Activated T-cell treated with anti-CD3 and anti-CD28 coated beads, Interleukin-2, amount 50 U/mL, for 72 hours (primary cell): ENCODE measurements at regions not wholly inside any gene's neighbourhood (a gene's known extent, or its start where the extent isn't known, plus 50 kb on each side); places are given as distances from the start of the nearest gene placed in this dataset.

Experiments
- ATAC-seq, 2 donors: fragments of 150-1000 bp; cut with Tn5 transposase; replicated peaks in 1 of 2; 2 replicates each; pipeline ENCODE4 v1.10.0; 2021; ENCODE audit warnings: moderate library complexity in 2 of 2, mild to moderate bottlenecking in 1 of 2
- DNase-seq, 2 donors: peaks; one replicate each; pipeline ENCODE4 v3.0.0; 2021 to 2022; ENCODE audit warnings: mixed read lengths in 1 of 2
- H3K27ac Mint-ChIP-seq: one replicate; pipeline ENCODE4 v1.8.0; 2022; ENCODE audit warnings: mild to moderate bottlenecking, moderate library complexity, mixed read lengths
- H3K27me3 Mint-ChIP-seq: one replicate; pipeline ENCODE4 v1.8.0; 2022; ENCODE audit warnings: low read depth, mixed read lengths
- H3K36me3 Mint-ChIP-seq, 2 donors: one replicate each; pipeline ENCODE4 v1.8.0; 2022; ENCODE audit warnings: mixed read lengths in 2 of 2, mild to moderate bottlenecking in 1 of 2; ENCODE audit not compliant: insufficient read depth in 2 of 2
- H3K4me1 Mint-ChIP-seq: one replicate; pipeline ENCODE4 v1.8.0; 2022; ENCODE audit warnings: low read depth, mixed read lengths
- H3K4me3 Mint-ChIP-seq, 2 donors: one replicate each; pipeline ENCODE4 v1.8.0; 2022; ENCODE audit warnings: mild to moderate bottlenecking in 2 of 2, mixed read lengths in 2 of 2, moderate library complexity in 2 of 2
- H3K9me3 Mint-ChIP-seq, 2 donors: one replicate each; pipeline ENCODE4 v1.8.0; 2022; ENCODE audit warnings: mixed read lengths in 2 of 2

DNA sequence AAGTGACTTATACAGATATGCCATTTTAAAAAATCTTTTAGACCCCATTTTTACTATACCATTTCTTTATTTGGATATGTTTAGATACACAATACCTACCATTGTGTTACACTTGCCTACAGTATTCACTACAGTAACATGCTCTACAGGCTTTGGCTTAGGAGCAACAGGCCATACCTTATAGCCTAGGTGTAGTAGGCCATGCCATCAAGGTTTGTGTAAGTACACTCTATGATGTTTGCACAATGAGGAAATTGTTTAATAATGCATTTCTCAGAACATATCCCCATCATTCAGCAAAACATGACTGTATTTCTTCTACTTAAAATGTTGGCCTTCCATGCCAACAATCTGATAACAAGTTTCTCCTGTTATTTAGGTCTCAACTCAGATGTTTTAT, 1559.5 kb upstream of the TENM4 start:
- Mint-ChIP-seq H3K27me3 (no peaks in the 10 kb centered on the region), H3K4me3 (no peak overlapping the region), H3K4me1 (no peaks in the 10 kb centered on the region), H3K36me3 (peaks cover 0 to 3% of the 10 kb centered on the region in 2 donors), H3K9me3 (peaks cover 4 to 13% of the 10 kb centered on the region in 2 donors), H3K27ac (no peak overlapping the region)
- DNase-seq: no peak
- ATAC-seq: no peak

DNA sequence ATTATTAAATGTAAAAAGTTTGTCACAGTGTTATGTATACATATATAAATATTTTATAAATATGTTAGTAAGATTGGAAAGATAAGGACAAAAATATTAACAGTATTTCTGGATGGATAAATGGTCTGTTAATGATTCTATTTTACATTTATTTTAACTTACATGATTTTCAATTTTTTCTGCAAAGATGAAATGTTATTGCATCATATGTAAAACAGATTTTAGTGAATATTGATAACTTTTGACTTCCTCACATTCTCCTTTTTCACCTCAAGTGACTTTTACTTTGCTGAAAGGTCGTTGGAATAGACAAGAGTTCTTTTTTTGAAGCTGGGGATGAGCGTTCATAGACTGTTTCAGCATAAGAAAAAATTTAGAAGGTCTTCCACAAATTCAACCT, 1554.7 kb upstream of the TENM4 start:
- DNase-seq: no peak
- Mint-ChIP-seq H3K27ac (no peak overlapping the region), H3K4me3 (no peak overlapping the region), H3K36me3 (peaks cover 0 to 3% of the 10 kb centered on the region in 2 donors), H3K9me3 (peaks cover 2 to 16% of the 10 kb centered on the region in 2 donors), H3K27me3 (no peaks in the 10 kb centered on the region), H3K4me1 (no peaks in the 10 kb centered on the region)
- no peak for ATAC-seq

DNA sequence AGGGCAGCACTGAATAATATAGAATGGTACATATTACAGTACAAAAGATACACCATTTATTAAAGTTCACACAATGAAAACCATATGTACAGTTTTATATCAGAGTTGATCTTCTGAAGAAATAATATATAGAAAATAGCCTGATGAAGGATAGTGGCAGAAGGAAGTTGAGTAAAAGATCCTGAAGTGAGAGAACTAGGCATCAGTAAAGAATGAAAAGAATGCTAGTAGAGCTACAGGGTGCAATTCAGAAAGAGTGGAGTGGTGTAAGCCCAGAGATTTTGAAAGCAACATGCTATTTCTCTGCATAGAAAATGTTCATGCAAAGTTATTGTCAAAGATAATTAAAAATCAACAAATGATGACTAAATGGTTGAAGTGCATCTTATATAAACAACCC, 1552.7 kb upstream of the TENM4 start:
- no peak for ATAC-seq
- no peak overlapping the region for H3K4me3 Mint-ChIP-seq

DNA sequence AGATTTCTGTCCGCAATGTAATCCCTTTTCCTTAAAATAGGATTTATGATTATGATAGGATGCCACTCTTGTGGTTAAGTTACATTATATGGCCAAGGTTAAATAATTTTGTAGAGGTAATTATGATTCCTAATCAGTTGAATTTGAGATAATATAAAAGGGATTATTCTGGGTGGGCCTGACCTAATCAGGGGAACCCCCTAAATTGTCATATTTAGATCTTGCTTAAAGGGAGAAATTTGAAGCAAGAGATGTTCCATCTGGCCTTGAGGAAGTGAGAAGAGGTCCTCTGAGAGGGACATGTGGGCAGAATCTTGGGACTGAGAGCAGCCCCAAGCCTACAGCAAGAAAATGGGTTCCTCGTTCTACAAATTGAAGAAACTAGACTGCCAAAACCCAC, 1550.1 kb upstream of the TENM4 start:
- peaks cover 6 to 19% of the 10 kb centered on the region in 2 donors for H3K9me3 Mint-ChIP-seq
- no peaks in the 10 kb centered on the region for H3K4me1 Mint-ChIP-seq
- H3K27me3 Mint-ChIP-seq: no peaks in the 10 kb centered on the region
- DNase-seq (no peak), ATAC-seq (no peak)
- H3K4me3 Mint-ChIP-seq: no peak overlapping the region
- no peaks in the 10 kb centered on the region for H3K36me3 Mint-ChIP-seq
- no peak overlapping the region for H3K27ac Mint-ChIP-seq

More for the DNA sequence above, 1552.7 kb upstream of the TENM4 start:
- Mint-ChIP-seq H3K27me3 (no peaks in the 10 kb centered on the region), H3K36me3 (no peaks in the 10 kb centered on the region), H3K9me3 (peaks cover 6 to 22% of the 10 kb centered on the region in 2 donors), H3K4me1 (no peaks in the 10 kb centered on the region), H3K27ac (no peak overlapping the region)
- DNase-seq: no peak

DNA sequence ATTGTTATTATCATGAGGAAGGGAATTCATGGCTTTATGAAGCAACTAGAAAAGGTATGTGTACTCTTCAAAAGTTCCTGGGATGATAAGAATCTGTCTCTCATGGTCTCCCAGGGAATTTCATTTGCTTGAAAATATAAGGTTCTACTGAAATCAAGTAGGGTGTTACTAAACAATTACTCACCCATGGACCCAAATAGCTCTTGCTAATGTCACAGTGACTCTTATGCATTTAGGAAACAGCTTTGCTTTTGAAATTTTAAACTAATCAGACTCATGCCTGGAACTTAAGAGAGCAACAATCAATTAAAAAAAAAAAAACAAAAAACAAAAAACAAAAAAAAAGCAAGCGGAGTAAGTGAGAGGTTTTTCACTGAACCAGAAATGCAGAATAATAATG, 1546.3 kb upstream of the TENM4 start:
- ATAC-seq (no peak), DNase-seq (no peak)
- Mint-ChIP-seq H3K4me1 (no peaks in the 10 kb centered on the region), H3K27ac (no peak overlapping the region), H3K27me3 (no peaks in the 10 kb centered on the region), H3K9me3 (peaks cover 11 to 19% of the 10 kb centered on the region in 2 donors), H3K4me3 (no peak overlapping the region), H3K36me3 (no peaks in the 10 kb centered on the region)

DNA sequence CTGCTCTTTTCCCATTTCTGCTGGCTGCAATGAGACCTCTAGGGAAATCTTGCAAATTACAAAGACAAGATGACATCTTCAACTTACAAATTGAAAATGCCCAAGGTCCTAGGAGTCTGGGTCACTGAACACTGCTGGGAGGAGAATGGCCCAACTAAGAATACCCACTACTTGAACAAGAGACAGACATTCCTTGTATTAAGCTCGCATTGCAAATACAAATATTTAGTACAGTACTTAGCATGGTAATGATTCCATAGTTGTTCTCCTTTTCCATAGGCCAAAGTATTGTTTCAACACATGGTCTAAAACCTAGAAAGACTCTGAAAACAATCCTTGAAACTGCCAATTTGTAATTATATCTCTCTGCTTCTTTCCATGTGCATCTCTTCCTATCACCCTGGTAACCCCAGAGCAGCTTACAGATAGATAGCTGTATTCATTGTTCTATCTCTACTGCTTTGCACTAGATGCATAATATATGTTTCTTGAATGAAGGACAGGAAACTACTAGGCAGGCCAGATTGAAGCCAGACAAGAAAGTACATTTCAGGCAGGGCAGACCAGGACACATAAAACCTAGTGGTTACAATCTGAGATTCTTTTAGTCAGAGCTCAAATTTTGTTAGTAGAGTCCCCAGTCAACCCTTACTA, 1545.7 kb upstream of the TENM4 start:
- Mint-ChIP-seq H3K27ac (no peak overlapping the region), H3K4me1 (no peaks in the 10 kb centered on the region), H3K4me3 (no peak overlapping the region), H3K36me3 (no peaks in the 10 kb centered on the region), H3K9me3 (peaks cover 11 to 19% of the 10 kb centered on the region in 2 donors), H3K27me3 (no peaks in the 10 kb centered on the region)
- ATAC-seq: no peak
- DNase-seq: no peak

DNA sequence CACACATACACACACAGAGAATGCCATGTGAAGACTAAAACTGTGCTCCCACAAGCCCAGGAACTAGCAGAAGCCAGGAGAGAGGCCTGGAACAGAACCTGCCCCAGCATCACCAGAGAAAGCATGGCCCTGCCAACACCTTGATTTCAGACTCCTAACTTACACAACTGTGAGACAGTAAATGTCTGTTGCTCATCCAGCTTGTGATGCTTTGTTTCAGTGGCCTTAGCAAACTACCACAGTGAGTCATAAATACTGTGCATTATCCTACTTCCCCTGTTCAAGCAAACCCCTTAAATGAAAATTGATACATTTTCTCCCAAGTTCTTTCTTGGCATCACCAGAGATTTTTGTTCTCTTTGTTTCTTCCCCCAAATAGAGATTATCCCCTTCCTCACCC, 1539.4 kb upstream of the TENM4 start:
- Mint-ChIP-seq H3K9me3 (peaks cover 5 to 11% of the 10 kb centered on the region in 2 donors), H3K4me1 (no peaks in the 10 kb centered on the region), H3K36me3 (no peaks in the 10 kb centered on the region), H3K27me3 (no peaks in the 10 kb centered on the region), H3K27ac (no peak overlapping the region), H3K4me3 (no peak overlapping the region)
- no peak for DNase-seq
- ATAC-seq: no peak

DNA sequence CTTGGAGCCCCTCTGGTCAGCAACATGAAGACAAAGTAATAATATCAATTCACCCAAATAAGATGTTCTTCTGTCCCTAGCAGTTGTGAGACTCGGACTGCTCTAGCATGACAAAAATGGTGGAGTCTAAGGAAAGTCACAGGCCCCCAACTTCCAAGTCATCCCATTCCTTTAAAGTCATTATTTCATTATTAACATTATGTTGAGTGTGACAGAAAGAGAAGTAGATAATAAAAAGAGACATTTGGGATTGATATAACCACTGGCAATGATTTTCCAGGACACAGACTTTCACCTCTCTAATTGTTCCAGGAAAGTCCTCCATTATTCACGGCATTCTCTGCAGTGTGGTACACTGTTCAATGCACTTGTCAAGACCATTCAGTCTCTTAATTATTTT, 1533.0 kb upstream of the TENM4 start:
- Mint-ChIP-seq H3K27ac (no peak overlapping the region), H3K4me1 (no peaks in the 10 kb centered on the region), H3K36me3 (peaks cover 1 to 2% of the 10 kb centered on the region in 2 donors), H3K4me3 (no peak overlapping the region), H3K27me3 (no peaks in the 10 kb centered on the region), H3K9me3 (peaks cover 6 to 11% of the 10 kb centered on the region in 2 donors)
- no peak for ATAC-seq
- no peak for DNase-seq

DNA sequence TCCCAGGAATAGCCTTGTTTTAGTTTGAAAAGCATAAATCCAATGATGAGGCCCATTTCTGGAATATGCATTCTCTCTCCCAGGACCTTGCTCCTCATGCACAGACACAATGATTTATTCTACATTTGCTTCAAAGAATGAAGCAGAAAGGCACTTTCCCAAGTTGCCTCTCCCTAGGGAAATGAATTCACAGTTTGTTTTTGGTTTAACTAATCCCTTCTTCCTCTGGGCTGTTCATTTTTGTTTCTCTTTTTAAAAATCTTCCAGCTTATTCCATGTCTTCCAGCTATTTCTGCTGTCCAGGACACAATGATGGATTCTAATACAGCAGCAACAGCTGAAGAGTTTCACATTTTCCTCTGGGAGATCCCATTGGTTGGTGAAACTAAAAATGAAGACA, 1529.2 kb upstream of the TENM4 start:
- H3K9me3 Mint-ChIP-seq: peaks cover 6 to 7% of the 10 kb centered on the region in 2 donors

DNA sequence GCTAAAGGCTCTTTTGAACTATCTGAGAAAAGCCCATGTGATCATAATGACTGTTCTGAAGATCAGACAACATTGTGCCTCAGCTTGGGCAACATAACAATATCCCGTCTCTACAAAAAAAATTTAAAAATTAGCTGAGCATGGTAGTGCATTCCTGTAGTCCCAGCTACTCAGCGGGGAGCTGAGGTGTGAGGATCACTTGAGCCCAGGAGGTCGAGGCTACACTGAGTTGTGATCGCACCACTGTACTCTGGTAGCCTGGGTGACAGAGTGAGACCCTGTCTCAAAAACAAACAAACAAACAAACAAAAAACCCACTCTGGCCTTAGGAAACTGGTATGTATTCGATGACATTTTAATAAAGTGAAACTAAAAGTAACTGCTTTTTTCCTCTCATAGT, 1526.8 kb upstream of the TENM4 start:
- no peak for ATAC-seq
- Mint-ChIP-seq H3K4me1 (no peaks in the 10 kb centered on the region), H3K27ac (no peak overlapping the region), H3K4me3 (no peak overlapping the region), H3K9me3 (peaks cover 13 to 16% of the 10 kb centered on the region in 2 donors), H3K36me3 (peaks cover 2 to 4% of the 10 kb centered on the region in 2 donors), H3K27me3 (no peaks in the 10 kb centered on the region)
- no peak for DNase-seq

More for the DNA sequence above, 1529.2 kb upstream of the TENM4 start:
- peaks cover 1 to 2% of the 10 kb centered on the region in 2 donors for H3K36me3 Mint-ChIP-seq
- H3K27ac Mint-ChIP-seq: no peak overlapping the region
- no peak for ATAC-seq
- no peak for DNase-seq
- no peaks in the 10 kb centered on the region for H3K27me3 Mint-ChIP-seq
- H3K4me1 Mint-ChIP-seq: no peaks in the 10 kb centered on the region
- no peak overlapping the region for H3K4me3 Mint-ChIP-seq

DNA sequence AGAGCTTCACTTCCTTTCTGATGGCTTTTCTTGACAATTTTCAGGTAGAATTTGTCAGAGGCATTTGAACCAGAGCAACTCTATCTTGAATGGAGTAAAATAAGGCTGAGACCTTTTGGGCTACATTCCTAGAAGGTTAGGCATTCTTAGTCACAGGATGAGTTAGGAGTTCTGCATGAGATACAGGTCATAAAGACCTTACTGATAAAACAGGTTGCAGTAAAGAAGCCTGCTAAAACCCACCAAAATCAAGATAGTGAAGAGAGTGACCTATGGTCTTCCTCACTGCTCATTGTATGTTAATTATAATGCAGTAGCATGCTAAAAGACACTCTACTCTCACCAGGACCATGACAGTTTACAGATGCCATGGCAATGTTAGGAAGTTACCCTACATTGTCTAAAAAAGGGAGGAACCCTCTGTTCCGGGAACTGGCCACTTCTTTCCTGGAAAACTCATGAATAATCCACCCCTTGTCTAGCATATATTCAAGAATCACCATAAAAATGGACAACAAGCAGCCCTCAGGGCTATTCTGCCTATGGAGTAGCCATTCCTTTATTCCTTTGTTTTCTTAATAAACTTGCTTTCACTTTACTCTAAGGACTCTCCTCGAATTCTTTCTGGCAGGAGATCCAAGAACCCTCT, 1519.7 kb upstream of the TENM4 start:
- peaks cover 0 to 3% of the 10 kb centered on the region in 2 donors for H3K36me3 Mint-ChIP-seq
- peaks cover 15 to 16% of the 10 kb centered on the region in 2 donors for H3K9me3 Mint-ChIP-seq
- no peaks in the 10 kb centered on the region for H3K27me3 Mint-ChIP-seq
- H3K4me3 Mint-ChIP-seq: no peak overlapping the region
- no peaks in the 10 kb centered on the region for H3K4me1 Mint-ChIP-seq
- DNase-seq (no peak), ATAC-seq (no peak)
- H3K27ac Mint-ChIP-seq: no peak overlapping the region

DNA sequence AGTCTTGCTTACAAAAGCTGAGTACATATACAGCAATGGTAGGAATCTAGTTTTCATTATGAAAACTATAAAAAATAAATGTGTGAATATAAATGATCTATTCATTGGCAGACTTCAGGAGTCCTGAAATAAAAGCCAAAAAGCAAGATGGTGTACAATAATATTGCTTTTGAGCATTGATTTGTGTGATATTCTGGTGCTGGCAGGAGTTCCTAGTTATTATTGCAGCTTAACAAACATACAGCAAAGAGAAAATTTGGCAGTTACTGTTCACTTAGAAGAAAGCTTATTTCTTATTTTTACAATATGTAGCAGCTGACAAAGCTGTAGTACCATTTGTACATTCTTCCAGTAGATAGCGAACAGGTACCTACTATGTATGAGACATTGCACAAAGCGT, 1518.9 kb upstream of the TENM4 start:
- DNase-seq (no peak), ATAC-seq (no peak)
- no peaks in the 10 kb centered on the region for H3K27me3 Mint-ChIP-seq
- no peaks in the 10 kb centered on the region for H3K4me1 Mint-ChIP-seq
- H3K4me3 Mint-ChIP-seq: no peak overlapping the region
- no peak overlapping the region for H3K27ac Mint-ChIP-seq
- peaks cover 0 to 3% of the 10 kb centered on the region in 2 donors for H3K36me3 Mint-ChIP-seq
- H3K9me3 Mint-ChIP-seq: peaks cover 11 to 12% of the 10 kb centered on the region in 2 donors

DNA sequence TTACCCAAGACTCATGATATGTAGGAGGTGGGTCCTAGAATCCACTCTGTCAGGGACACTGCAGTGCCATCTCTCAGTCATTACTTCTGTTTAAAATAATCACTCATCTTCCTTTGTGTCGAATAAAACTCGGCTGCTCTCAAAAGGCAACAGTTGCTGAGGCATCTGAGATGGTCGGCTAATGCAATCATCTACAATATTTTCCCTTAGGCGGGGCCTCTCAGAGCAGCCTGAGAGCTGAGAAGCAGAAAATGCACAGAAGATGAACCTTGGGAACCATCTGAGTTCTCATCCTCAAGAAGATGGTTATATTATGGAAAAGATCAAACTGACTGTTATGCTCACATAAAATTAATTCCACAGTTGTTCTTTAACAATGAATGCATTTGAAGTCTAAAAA, 1518.2 kb upstream of the TENM4 start:
- H3K4me3 Mint-ChIP-seq: no peak overlapping the region
- ATAC-seq (no peak), DNase-seq (no peak)
- H3K27me3 Mint-ChIP-seq: no peaks in the 10 kb centered on the region
- H3K9me3 Mint-ChIP-seq: peaks cover 8 to 11% of the 10 kb centered on the region in 2 donors
- H3K27ac Mint-ChIP-seq: no peak overlapping the region
- no peaks in the 10 kb centered on the region for H3K4me1 Mint-ChIP-seq
- H3K36me3 Mint-ChIP-seq: peaks cover 0 to 3% of the 10 kb centered on the region in 2 donors

DNA sequence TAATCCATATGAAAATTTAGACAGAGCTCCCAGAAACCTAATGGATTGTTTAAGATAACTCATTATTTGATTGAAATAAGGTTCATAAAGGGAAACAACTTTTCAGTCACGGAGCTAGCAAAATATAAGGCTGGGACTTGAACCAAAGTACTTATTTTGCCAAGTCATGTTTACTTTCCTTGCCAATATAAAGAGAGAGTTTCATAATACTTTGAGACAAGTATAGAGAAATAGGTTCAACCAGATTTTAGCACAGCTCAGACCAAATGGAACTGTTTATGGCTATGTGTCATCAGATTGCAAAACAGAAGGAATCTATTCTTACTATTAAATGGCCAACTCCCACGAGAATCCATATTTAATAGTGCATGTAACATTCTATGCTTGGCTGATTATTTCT, 1517.5 kb upstream of the TENM4 start:
- peaks cover 0 to 2% of the 10 kb centered on the region in 2 donors for H3K36me3 Mint-ChIP-seq
- no peaks in the 10 kb centered on the region for H3K4me1 Mint-ChIP-seq
- H3K9me3 Mint-ChIP-seq: peaks cover 5 to 13% of the 10 kb centered on the region in 2 donors
- ATAC-seq (no peak), DNase-seq (no peak)
- H3K4me3 Mint-ChIP-seq: no peak overlapping the region
- no peak overlapping the region for H3K27ac Mint-ChIP-seq
- no peaks in the 10 kb centered on the region for H3K27me3 Mint-ChIP-seq
